ENCODE measurements at regions not wholly inside any gene's neighbourhood (a gene's known extent, or its start where the extent isn't known, plus 50 kb on each side); places are given as distances from the start of the nearest gene placed in this dataset.

DNA sequence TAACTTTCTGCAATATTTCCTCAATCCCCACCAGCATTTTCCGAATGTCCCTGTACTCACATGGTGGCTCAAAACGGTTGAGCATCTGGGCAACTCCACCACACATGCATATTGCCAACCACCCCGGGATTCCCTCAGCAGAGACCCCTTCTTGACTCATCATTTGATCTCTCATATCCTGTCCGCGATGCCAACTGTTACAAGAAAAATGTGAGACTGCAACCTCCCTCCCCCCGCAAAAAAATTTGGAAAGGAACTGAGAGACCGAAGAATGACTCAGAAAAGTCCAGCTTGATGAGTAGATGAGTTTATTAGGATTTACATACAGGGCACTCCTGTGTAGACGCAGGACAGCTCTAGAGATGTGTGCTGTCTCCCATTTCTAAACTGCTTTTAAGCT is 561.4 kb downstream of the ZIC3 start:
- TF ChIP-seq, protein P1, sequence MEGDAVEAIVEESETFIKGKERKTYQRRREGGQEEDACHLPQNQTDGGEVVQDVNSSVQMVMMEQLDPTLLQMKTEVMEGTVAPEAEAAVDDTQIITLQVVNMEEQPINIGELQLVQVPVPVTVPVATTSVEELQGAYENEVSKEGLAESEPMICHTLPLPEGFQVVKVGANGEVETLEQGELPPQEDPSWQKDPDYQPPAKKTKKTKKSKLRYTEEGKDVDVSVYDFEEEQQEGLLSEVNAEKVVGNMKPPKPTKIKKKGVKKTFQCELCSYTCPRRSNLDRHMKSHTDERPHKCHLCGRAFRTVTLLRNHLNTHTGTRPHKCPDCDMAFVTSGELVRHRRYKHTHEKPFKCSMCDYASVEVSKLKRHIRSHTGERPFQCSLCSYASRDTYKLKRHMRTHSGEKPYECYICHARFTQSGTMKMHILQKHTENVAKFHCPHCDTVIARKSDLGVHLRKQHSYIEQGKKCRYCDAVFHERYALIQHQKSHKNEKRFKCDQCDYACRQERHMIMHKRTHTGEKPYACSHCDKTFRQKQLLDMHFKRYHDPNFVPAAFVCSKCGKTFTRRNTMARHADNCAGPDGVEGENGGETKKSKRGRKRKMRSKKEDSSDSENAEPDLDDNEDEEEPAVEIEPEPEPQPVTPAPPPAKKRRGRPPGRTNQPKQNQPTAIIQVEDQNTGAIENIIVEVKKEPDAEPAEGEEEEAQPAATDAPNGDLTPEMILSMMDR (IDR thresholded peaks at IDR 0.05): no peak
- no peak for TF ChIP-seq POLR2A (IDR thresholded peaks at IDR 0.05)
